Fibroblast of lung (primary cell): ENCODE measurements at regions not wholly inside any gene's neighbourhood (a gene's known extent, or its start where the extent isn't known, plus 50 kb on each side); places are given as distances from the start of the nearest gene placed in this dataset.

Source experiments
- DNase-seq, 2 donors: peaks; one replicate each; pipeline versions ENCODE4 v3.0.0 to v3.0.0-alpha.2; 2010; ENCODE audit warnings: low read depth in 2 of 2
- H2AFZ ChIP-seq: 2 replicates; pipeline ENCODE4 v1.5.1; 2012; ENCODE audit warnings: low read length, control low read depth, inconsistent platforms
- H3K27ac ChIP-seq: 2 replicates; pipeline ENCODE4 v1.5.1; 2011; ENCODE audit warnings: low read length, control low read depth; ENCODE audit not compliant: insufficient read depth
- H3K27me3 ChIP-seq: 2 replicates; pipeline ENCODE4 v1.5.1; 2011; ENCODE audit warnings: mild to moderate bottlenecking, low read length; ENCODE audit not compliant: control insufficient read depth, insufficient read depth
- H3K36me3 ChIP-seq: 2 replicates; pipeline ENCODE4 v1.5.1; 2011; ENCODE audit warnings: low read length; ENCODE audit not compliant: control insufficient read depth, insufficient read depth
- H3K4me1 ChIP-seq: 2 replicates; pipeline ENCODE4 v1.5.1; 2011; ENCODE audit warnings: low read length; ENCODE audit not compliant: control insufficient read depth, insufficient read depth; ENCODE audit errors: extremely low read depth
- H3K4me2 ChIP-seq: 2 replicates; pipeline ENCODE4 v1.5.1; 2011; ENCODE audit warnings: low read length, control low read depth; ENCODE audit not compliant: insufficient read depth; ENCODE audit errors: extremely low read depth
- H3K4me3 ChIP-seq, 4 experiments: fragments of 200-600 bp in 1 of 4; sonication (generic) in 1 of 4; replicated peaks in 1 of 4; 2 replicates each; pipeline ENCODE4 v1.5.1; 2011 to 2016; ENCODE audit warnings: low read length in 4 of 4, low read depth in 3 of 4, mild to moderate bottlenecking in 3 of 4, control low read depth in 2 of 4, inconsistent platforms in 1 of 4, mixed read lengths in 1 of 4; ENCODE audit not compliant: insufficient read depth in 1 of 4; ENCODE audit errors: control extremely low read depth in 1 of 4
- H3K79me2 ChIP-seq: 2 replicates; pipeline ENCODE4 v1.5.1; 2012; ENCODE audit warnings: mild to moderate bottlenecking, low read length, inconsistent platforms; ENCODE audit not compliant: control insufficient read depth, insufficient read depth
- H3K9ac ChIP-seq: 2 replicates; pipeline ENCODE4 v1.5.1; 2011; ENCODE audit warnings: mild to moderate bottlenecking, low read length, control low read depth; ENCODE audit not compliant: insufficient read depth
- H3K9me3 ChIP-seq: 2 replicates; pipeline ENCODE4 v1.5.1; 2012; ENCODE audit warnings: low read depth, low read length; ENCODE audit not compliant: control insufficient read depth, insufficient read depth
- H4K20me1 ChIP-seq: 2 replicates; pipeline ENCODE4 v1.5.1; 2011; ENCODE audit warnings: low read length; ENCODE audit not compliant: control insufficient read depth, insufficient read depth; ENCODE audit errors: extremely low read depth
- CTCF ChIP-seq, 2 donors: IDR thresholded peaks in 1 of 2; conservative IDR thresholded peaks in 1 of 2; 1 replicate in 1 of 2; 2 replicates in 1 of 2; pipeline ENCODE4 v1.5.1; 2011 to 2012; ENCODE audit warnings: low read length in 2 of 2, control low read depth in 1 of 2, inconsistent platforms in 1 of 2, low read depth in 1 of 2, mild to moderate bottlenecking in 1 of 2
- EZH2 ChIP-seq: IDR thresholded peaks from 2 replicates; pipeline ENCODE4 v1.5.1; 2012; ENCODE audit warnings: low read length, control low read depth, mild to moderate bottlenecking; ENCODE audit errors: missing control alignments

GRCh38 chr11:129733981-129734380 lies 81.7 kb upstream of the TMEM45B start:
- H3K27me3 ChIP-seq, result no peaks in the 10 kb centered on the region
- TF ChIP-seq EZH2 (no peak), CTCF (conservative IDR thresholded peaks at IDR 0.05 in 1 of 2, IDR thresholded peaks at IDR 0.05 in 1 of 2; ENCODE audit: low read depth in 1 of 2, low read length in 2 of 2) (no peak)
- H3K9me3 ChIP-seq, result no peaks in the 10 kb centered on the region
- H3K4me1 ChIP-seq, result no peaks in the 10 kb centered on the region
- no peaks in the 10 kb centered on the region for H4K20me1 ChIP-seq
- H3K27ac ChIP-seq, result no peak overlapping the region
- H3K4me3 ChIP-seq, result no peak overlapping the region
- H3K9ac ChIP-seq, result no peak overlapping the region
- H2AFZ ChIP-seq, result no peak overlapping the region
- DNase-seq, result no peak
- H3K4me2 ChIP-seq, result no peak overlapping the region
- H3K36me3 ChIP-seq, result no peaks in the 10 kb centered on the region
- H3K79me2 ChIP-seq, result no peaks in the 10 kb centered on the region

DNA sequence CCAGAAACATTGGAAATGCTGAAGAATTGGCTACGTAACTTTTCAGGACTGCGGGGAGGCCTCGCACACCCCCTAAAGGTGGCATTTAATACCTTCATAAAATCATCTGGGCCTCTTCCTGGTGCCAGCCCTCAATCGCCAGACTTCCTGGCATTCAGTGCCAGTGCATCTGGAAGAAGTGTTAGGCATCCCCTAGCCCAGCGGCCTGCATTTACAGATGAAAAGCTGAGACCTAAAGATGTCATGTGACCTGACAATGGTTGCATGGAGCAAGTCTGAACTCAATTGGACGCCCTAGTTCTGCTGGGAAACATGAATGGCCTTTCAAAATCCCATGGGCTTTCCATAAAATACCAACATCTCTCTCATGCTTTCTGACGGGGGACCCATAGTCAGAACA lies 81.0 kb upstream of the TMEM45B start:
- Histone ChIP-seq H3K4me1 (no peaks in the 10 kb centered on the region), H3K79me2 (no peaks in the 10 kb centered on the region), H3K27me3 (no peaks in the 10 kb centered on the region), H3K9me3 (no peaks in the 10 kb centered on the region), H3K36me3 (no peaks in the 10 kb centered on the region), H3K4me3 (no peak overlapping the region), H4K20me1 (no peaks in the 10 kb centered on the region), H3K27ac (no peak overlapping the region), H2AFZ (no peak overlapping the region), H3K4me2 (no peak overlapping the region), H3K9ac (no peak overlapping the region)
- TF ChIP-seq EZH2 (no peak), CTCF (conservative IDR thresholded peaks at IDR 0.05 in 1 of 2, IDR thresholded peaks at IDR 0.05 in 1 of 2; ENCODE audit: low read depth in 1 of 2, low read length in 2 of 2) (no peak)
- no peak for DNase-seq

- Histone ChIP-seq H3K36me3 (no peaks in the 10 kb centered on the region), H3K4me1 (no peaks in the 10 kb centered on the region), H3K27ac (no peak overlapping the region), H3K9ac (no peak overlapping the region), H4K20me1 (no peaks in the 10 kb centered on the region), H3K4me3 (no peak overlapping the region), H2AFZ (no peak overlapping the region), H3K4me2 (no peak overlapping the region), H3K27me3 (no peaks in the 10 kb centered on the region), H3K79me2 (no peaks in the 10 kb centered on the region), H3K9me3 (no peaks in the 10 kb centered on the region)
- no peak for TF ChIP-seq EZH2
- no peak for TF ChIP-seq CTCF (conservative IDR thresholded peaks at IDR 0.05 in 1 of 2, IDR thresholded peaks at IDR 0.05 in 1 of 2; ENCODE audit: low read depth in 1 of 2, low read length in 2 of 2)
- no peak for DNase-seq
Measured at GRCh38 chr11:129737831-129738230, 77.8 kb upstream of the TMEM45B start.
